ENCODE measurements at regions not wholly inside any gene's neighbourhood (a gene's known extent, or its start where the extent isn't known, plus 50 kb on each side); places are given as distances from the start of the nearest gene placed in this dataset.

DNA sequence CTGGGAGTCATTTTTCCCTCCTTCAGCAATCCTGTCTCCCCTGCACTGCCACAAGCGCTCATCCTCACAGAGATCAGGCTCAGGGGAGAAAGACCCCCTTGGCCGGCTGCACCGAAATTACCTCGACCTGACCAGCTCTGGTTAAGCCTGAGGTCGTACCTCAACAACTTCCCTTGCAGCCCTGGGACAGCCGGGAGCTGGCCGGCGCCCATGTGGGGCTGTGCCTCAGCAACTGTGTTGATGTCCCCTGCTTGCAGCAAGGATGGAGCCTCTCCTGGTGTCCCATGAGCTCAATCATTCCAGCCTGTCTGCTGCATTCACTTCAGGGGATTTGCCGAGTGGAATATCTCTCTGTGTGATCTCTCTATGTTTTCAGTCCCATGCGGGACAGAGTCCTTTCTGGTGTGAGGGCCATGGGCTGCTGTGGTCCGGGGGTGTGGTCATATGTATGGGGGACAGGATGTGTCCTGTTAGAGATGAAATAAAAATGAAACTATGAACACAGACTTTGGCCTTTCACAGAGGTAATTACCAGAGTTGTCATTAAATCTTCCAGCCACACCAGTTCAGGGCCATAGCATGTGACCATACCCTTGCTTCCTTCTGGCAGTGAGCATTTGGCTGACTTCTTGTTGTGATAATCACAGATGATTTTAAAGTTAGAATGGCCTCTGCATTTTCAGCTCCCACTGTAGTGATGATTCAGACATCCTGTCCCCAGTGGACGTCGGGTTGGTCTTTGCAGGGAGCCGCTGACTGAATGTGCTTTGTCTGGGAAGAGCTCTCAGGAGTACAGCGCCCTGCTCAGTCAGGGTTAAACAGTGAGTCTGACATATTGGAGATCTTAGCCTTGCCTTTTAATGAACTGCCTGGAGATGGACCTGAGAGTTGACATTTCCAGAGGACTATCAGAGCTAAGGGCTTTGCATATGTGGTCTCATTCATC lies 405.9 kb downstream of the AACS start:
- TF ChIP-seq, protein P1, sequence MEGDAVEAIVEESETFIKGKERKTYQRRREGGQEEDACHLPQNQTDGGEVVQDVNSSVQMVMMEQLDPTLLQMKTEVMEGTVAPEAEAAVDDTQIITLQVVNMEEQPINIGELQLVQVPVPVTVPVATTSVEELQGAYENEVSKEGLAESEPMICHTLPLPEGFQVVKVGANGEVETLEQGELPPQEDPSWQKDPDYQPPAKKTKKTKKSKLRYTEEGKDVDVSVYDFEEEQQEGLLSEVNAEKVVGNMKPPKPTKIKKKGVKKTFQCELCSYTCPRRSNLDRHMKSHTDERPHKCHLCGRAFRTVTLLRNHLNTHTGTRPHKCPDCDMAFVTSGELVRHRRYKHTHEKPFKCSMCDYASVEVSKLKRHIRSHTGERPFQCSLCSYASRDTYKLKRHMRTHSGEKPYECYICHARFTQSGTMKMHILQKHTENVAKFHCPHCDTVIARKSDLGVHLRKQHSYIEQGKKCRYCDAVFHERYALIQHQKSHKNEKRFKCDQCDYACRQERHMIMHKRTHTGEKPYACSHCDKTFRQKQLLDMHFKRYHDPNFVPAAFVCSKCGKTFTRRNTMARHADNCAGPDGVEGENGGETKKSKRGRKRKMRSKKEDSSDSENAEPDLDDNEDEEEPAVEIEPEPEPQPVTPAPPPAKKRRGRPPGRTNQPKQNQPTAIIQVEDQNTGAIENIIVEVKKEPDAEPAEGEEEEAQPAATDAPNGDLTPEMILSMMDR (IDR thresholded peaks at IDR 0.05) = no peak
- TF ChIP-seq POLR2A (IDR thresholded peaks at IDR 0.05) = no peak

Data from heart left ventricle (tissue), 13 donors.